GM21737 (cell line): ENCODE measurements at regions not wholly inside any gene's neighbourhood (a gene's known extent, or its start where the extent isn't known, plus 50 kb on each side); places are given as distances from the start of the nearest gene placed in this dataset.

Experiments used
- ATAC-seq: cut with Tn5 transposase; IDR thresholded peaks from one replicate; pipeline ENCODE4 v1.9.1; 2021; ENCODE audit warnings: mild to moderate bottlenecking, moderate library complexity; ENCODE audit not compliant: unreplicated experiment

DNA sequence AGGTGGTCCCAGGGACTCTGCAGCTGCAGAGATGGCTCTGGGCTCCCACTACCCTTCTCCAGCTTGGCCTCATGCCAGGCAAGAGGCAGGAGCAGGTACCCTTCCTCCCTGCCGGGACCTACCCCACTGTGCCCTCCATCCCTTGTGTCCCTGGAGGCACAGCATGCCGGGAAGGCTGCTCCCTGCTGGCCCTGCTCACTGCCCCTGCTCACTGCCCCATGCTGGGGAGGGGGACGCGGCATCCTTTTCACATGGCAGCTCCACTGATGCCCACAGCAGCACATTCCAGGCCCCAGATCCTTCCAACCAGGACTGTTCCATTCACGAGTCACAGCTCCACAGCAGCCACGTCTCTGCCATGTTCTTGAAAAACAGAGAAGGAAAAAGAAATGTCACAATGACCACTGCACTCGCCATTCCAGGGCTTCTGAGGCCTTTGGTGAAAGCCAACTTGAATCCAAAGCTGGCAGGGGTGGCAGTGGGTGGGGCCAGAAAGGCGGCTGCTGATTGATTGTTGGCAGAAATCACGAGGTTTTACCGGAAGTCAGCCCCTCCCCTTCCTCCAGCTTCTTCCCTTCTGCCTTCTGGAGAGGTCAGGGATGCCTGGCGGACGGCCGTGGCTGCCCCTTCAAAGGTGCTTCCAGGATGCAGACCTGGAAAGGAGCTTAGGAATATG, 268.0 kb downstream of the CYP26B1 start:
- no peak for ATAC-seq

GRCh38 chr2:71878626-71879508, 268.8 kb downstream of the CYP26B1 start:
- ATAC-seq = no peak

DNA sequence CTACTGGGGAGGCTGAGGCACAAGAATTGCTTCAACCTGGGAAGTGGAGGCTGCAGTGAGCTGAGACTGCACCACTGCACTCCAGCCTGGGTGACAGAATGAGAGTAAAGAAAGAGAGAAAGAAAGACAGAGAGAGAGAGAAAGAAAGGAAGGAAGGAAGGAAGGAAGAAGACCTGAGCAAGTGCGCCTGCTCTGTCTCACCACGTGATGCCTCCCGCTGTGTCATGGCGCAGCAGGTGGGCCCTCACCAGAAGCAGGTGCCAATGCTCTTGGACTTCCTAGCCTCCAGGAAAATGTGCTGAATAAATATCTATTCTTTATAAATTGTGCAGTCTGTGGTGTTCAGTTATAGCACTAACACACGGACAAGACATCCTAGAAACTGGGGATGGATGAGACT, 270.0 kb downstream of the CYP26B1 start:
- no peak for ATAC-seq

- no peak for ATAC-seq
Observed at GRCh38 chr2:71876542-71877451, 270.9 kb downstream of the CYP26B1 start.

- ATAC-seq = no peak
Observed at GRCh38 chr2:71872466-71873051, 275.1 kb downstream of the CYP26B1 start.

DNA sequence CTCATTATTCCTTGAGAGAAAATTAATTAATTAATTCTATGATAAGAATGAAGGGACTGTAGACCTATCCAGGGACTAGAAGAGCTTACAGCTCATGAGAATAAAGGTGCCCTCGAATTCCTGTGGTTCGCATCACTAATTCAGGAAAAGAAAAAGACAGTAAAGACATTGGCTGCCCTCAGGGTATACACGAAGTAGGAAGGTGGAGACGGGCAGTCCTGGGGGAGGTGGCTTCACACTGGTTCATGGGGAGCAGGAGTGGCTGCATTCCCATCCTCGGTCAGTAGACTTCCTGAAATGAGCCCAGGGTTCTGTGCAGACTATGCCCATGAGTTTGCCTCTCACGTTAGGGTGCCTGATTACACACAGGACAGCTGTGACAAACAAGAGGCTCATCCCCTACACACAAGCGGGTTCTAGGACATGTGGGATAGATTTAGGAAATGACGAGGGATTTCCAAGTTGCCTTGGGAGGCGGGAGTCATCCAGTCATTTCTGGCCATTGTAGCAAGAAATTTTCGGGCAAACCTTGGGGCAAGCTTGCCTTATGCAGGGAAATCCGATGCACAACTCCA, 282.2 kb downstream of the CYP26B1 start:
- no peak for ATAC-seq

- no peak for ATAC-seq
Observed at GRCh38 chr2:71864085-71864484, 283.6 kb downstream of the CYP26B1 start.

DNA sequence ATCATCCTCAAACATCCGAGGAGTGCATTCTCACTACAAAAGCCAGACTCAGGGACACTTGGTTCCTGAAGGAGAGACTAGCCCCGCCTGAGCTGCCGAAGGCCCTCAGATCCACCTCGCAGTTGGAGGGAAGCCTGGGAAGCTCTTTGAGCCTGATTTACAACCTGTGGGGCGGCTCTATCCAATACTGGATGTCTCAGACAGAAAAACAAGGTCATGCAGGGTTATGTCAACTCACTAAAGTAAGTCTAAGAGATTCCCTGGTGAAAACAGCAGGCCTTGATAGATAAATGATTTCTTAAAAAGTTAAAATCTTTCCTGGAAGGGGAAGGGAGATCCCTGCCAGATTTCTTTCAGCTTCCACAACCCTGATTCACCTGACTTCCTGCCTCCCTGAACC, 284.3 kb downstream of the CYP26B1 start:
- no peak for ATAC-seq

- ATAC-seq = no peak
Observed at GRCh38 chr2:71862921-71863320, 284.7 kb downstream of the CYP26B1 start.

GRCh38 chr2:71861186-71862160, 286.2 kb downstream of the CYP26B1 start:
- no peak for ATAC-seq

- ATAC-seq = no peak
Observed at GRCh38 chr2:71860381-71860926, 287.2 kb downstream of the CYP26B1 start.

DNA sequence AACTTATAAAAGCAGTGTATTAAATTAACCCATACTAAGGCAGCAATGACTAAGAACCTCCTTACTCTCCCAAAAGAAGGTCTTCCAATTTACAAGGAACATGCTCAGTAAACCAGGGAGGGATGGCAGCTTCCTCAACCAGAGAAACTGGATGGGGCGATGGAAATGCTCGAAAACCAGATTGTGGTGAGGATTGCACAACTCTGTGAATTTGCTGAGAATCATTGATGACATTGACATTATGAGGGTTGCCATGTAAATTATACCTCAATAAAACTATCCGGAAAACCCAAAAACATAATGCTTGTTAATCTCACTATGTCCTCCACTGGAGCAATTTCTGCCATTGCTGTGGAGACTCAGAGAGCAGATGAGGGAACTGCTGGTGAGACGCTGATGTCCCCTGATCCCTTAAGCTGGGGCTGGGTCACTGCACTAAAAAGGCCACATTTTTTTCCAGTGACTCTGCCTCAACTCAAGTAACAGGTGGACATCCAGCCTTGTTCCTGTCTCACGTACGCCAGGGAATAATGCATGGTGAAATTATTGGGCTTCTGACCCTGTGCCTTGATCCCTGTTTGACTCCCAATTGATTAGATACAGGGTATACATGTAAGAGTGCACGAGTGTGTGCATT, 288.3 kb downstream of the CYP26B1 start:
- ATAC-seq = no peak

DNA sequence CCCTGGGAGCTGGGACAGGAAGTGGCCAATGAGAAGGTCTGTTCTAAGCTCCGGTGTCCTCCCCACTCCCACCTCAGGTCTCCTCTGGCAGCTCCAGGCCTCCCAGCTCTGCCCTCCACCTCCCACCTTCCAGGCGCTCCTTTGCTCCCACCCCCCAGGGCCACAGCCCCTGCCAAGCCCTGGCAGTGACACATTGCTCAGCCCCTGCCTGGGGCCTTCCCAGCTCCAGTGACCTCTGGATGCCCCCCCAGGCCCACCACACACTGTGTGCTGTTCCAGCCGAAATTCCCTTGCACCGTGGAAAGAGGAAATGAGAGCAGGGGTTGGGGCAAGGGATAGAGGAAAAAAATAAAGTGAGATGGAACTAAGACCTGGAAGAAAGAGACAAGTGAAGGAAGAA, 289.6 kb downstream of the CYP26B1 start:
- no peak for ATAC-seq

GRCh38 chr2:71857636-71858035, 290.0 kb downstream of the CYP26B1 start:
- no peak for ATAC-seq

- ATAC-seq = no peak
Observed at GRCh38 chr2:71856773-71857525, 290.7 kb downstream of the CYP26B1 start.

- ATAC-seq = no peak
Observed at GRCh38 chr2:71853858-71854257, 293.8 kb downstream of the CYP26B1 start.

- no peak for ATAC-seq
Observed at GRCh38 chr2:71852141-71852711, 295.4 kb downstream of the CYP26B1 start.
